Breast epithelium (tissue), 4 donors: ENCODE measurements at regions not wholly inside any gene's neighbourhood (a gene's known extent, or its start where the extent isn't known, plus 50 kb on each side); places are given as distances from the start of the nearest gene placed in this dataset.

ENCODE experiments used
- DNase-seq, 2 donors: peaks; one replicate each; pipeline ENCODE4 v3.0.0-alpha.2; 2019; ENCODE audit warnings: low spot score in 2 of 2
- H3K27ac ChIP-seq, 2 donors: fragments of 200-600 bp; sonication (generic) in 1 of 2; one replicate each; pipeline ENCODE4 v1.5.1; 2016 to 2019; ENCODE audit warnings: mild to moderate bottlenecking in 1 of 2
- H3K27me3 ChIP-seq, 2 donors: fragments of 200-600 bp; sonication (generic) in 1 of 2; one replicate each; pipeline versions ENCODE4 v1.5.1 to v1.6.0; 2017 to 2019; ENCODE audit warnings: control low read depth in 1 of 2, mild to moderate bottlenecking in 1 of 2
- H3K36me3 ChIP-seq: fragments of 200-600 bp; one replicate; pipeline ENCODE4 v1.5.1; 2019
- H3K4me1 ChIP-seq, 2 donors: fragments of 200-600 bp; sonication (generic); one replicate each; pipeline ENCODE4 v1.5.1; 2016 to 2019; ENCODE audit warnings: control low read depth in 1 of 2
- H3K4me3 ChIP-seq, 3 donors: fragments of 200-600 bp; sonication (generic); 1 replicate in 2 of 3; 2 replicates in 1 of 3; pipeline ENCODE4 v1.5.1; 2016 to 2019; ENCODE audit warnings: mild to moderate bottlenecking in 3 of 3, moderate library complexity in 2 of 3
- H3K9me3 ChIP-seq, 2 donors: fragments of 200-600 bp; sonication (generic) in 1 of 2; one replicate each; pipeline ENCODE4 v1.5.1; 2016 to 2019; ENCODE audit warnings: control low read depth in 1 of 2
- CTCF ChIP-seq, 3 donors: fragments of 450-650 bp; IDR thresholded peaks; one replicate each; pipeline ENCODE4 v1.5.1; 2016 to 2017; ENCODE audit warnings: antibody characterized with exemption in 3 of 3, mild to moderate bottlenecking in 3 of 3, moderate library complexity in 3 of 3
- POLR2A ChIP-seq: fragments of 450-650 bp; IDR thresholded peaks from one replicate; pipeline ENCODE4 v1.6.1; 2016; ENCODE audit warnings: antibody characterized with exemption, mild to moderate bottlenecking, moderate library complexity
- POLR2AphosphoS5 ChIP-seq, 3 donors: sonication (generic); formaldehyde crosslinking; IDR thresholded peaks; one replicate each; pipeline ENCODE4 v1.6.1; 2017; ENCODE audit warnings: antibody characterized with exemption in 3 of 3
- intact Hi-C: fragments of 100-400 bp; cut with DNase I; formaldehyde crosslinking; loops from one replicate; pipeline ENCODE4 v1.15.1; 2023; ENCODE audit warnings: low total_unique reads

GRCh38 chr14:66085224-66085623 is 400.9 kb upstream of the CCDC196 start:
- Histone ChIP-seq H3K36me3 (no peaks in the 10 kb centered on the region), H3K4me1 (no peaks in the 10 kb centered on the region), H3K9me3 (no peaks in the 10 kb centered on the region), H3K27ac (no peak overlapping the region), H3K4me3 (no peak overlapping the region), H3K27me3 (no peaks in the 10 kb centered on the region)
- DNase-seq = no peak
- TF ChIP-seq POLR2A (no peak), POLR2AphosphoS5 (IDR thresholded peaks at IDR 0.05) (no peak), CTCF (IDR thresholded peaks at IDR 0.05) (no peak)
- intact Hi-C loops = no loop called here

- no peaks in the 10 kb centered on the region for H3K4me1 ChIP-seq
- no peaks in the 10 kb centered on the region for H3K9me3 ChIP-seq
- H3K27me3 ChIP-seq = no peaks in the 10 kb centered on the region
- TF ChIP-seq POLR2A = no peak
- no peak for TF ChIP-seq CTCF (IDR thresholded peaks at IDR 0.05)
- no peak for TF ChIP-seq POLR2AphosphoS5 (IDR thresholded peaks at IDR 0.05)
- H3K4me3 ChIP-seq = no peak overlapping the region
- H3K36me3 ChIP-seq = no peaks in the 10 kb centered on the region
- intact Hi-C loops = no loop called here
- no peak overlapping the region for H3K27ac ChIP-seq
- no peak for DNase-seq
Measured at GRCh38 chr14:66085665-66086064, 400.5 kb upstream of the CCDC196 start.

GRCh38 chr14:66087231-66087630 is 398.9 kb upstream of the CCDC196 start:
- Histone ChIP-seq H3K4me3 (no peak overlapping the region), H3K27me3 (no peaks in the 10 kb centered on the region), H3K4me1 (no peaks in the 10 kb centered on the region), H3K36me3 (no peaks in the 10 kb centered on the region), H3K27ac (no peak overlapping the region), H3K9me3 (no peaks in the 10 kb centered on the region)
- intact Hi-C loops = no loop called here
- TF ChIP-seq CTCF (IDR thresholded peaks at IDR 0.05) (no peak), POLR2AphosphoS5 (IDR thresholded peaks at IDR 0.05) (no peak), POLR2A (no peak)
- no peak for DNase-seq

GRCh38 chr14:66088656-66089055 is 397.5 kb upstream of the CCDC196 start:
- TF ChIP-seq POLR2AphosphoS5 (IDR thresholded peaks at IDR 0.05) (no peak), POLR2A (no peak), CTCF (IDR thresholded peaks at IDR 0.05) (no peak)
- Histone ChIP-seq H3K4me3 (no peak overlapping the region), H3K27ac (no peak overlapping the region), H3K36me3 (no peaks in the 10 kb centered on the region), H3K4me1 (no peaks in the 10 kb centered on the region), H3K9me3 (peaks cover 0 to 6% of the 10 kb centered on the region in 2 donors), H3K27me3 (no peaks in the 10 kb centered on the region)
- DNase-seq = no peak
- intact Hi-C loops = no loop called here

- Histone ChIP-seq H3K4me1 (no peaks in the 10 kb centered on the region), H3K27me3 (no peaks in the 10 kb centered on the region), H3K4me3 (no peak overlapping the region), H3K36me3 (no peaks in the 10 kb centered on the region), H3K9me3 (peaks cover 0 to 6% of the 10 kb centered on the region in 2 donors), H3K27ac (no peak overlapping the region)
- TF ChIP-seq CTCF (IDR thresholded peaks at IDR 0.05) = no peak
- intact Hi-C loops = no loop called here
- DNase-seq = no peak
Measured at GRCh38 chr14:66092206-66092605, 394.0 kb upstream of the CCDC196 start.
